ENCODE measurements at regions not wholly inside any gene's neighbourhood (a gene's known extent, or its start where the extent isn't known, plus 50 kb on each side); places are given as distances from the start of the nearest gene placed in this dataset.

- TF ChIP-seq CTCF (IDR thresholded peaks at IDR 0.05; ENCODE audit: insufficient read depth, low read depth, low read length) (no peak), EZH2 (IDR thresholded peaks at IDR 0.05; ENCODE audit: insufficient read depth, low read length) (no peak)
Observed at GRCh38 chr1:10888291-10888690, 91.8 kb upstream of the CASZ1 start.
